ENCODE measurements at regions not wholly inside any gene's neighbourhood (a gene's known extent, or its start where the extent isn't known, plus 50 kb on each side); places are given as distances from the start of the nearest gene placed in this dataset.
A peak's percentile ranks its signal among the peaks of the same experiment; 100 is the strongest.

DNA sequence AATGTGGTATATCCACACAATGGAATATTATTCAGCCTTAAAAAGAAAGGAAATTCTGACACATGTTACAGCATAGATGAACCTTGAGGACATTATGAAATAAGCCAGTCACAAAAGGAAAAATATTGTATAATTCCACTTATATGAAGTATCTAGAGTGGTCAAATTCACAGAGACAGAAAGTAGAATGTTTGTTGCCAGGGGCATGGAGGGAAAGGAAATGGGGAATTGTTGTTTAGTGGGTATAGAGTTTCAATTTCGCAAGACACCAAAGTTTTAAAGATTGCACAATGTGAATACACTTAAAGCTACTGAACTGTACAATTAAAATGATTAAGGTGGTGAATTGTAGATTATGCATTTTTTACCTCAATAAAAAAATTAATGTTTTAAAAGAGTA lies 92.9 kb downstream of the TXNL1 start:
- no peak for DNase-seq (ENCODE audit: low spot score in 2 of 2)
- H3K27me3 Mint-ChIP-seq, result no peaks in the 10 kb centered on the region
- no peak overlapping the region for H3K4me3 Mint-ChIP-seq
- H3K9me3 Mint-ChIP-seq, result peaks cover 1% of the 10 kb centered on the region
- H3K36me3 Mint-ChIP-seq, result no peaks in the 10 kb centered on the region
- H3K27ac Mint-ChIP-seq, result no peak overlapping the region
- peaks cover 6% of the 10 kb centered on the region for H3K4me1 Mint-ChIP-seq
- ATAC-seq (ENCODE audit: low read depth), result no peak

DNA sequence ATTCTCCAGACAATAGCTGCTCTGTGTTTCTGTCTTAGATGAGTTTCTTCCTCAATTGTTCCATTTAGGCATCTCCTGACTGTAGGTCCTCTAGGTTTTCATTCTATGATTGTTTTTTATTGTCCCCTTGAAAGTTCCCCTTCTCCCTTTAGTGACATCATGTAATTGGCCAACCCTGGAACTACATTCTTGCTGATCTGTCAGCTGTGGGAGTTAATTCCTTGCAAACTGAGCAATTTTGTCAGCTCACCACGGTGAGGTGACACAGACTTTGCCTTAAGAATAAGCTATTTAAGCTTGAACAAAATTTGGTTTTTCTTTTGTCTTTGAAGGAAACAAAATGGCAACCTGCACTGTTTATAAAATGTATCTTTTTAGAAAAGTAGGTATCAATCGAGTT lies 95.9 kb downstream of the TXNL1 start:
- ATAC-seq (ENCODE audit: low read depth), result no peak
- Mint-ChIP-seq H3K4me1 (peaks cover 6% of the 10 kb centered on the region), H3K27ac (no peak overlapping the region), H3K4me3 (no peak overlapping the region), H3K9me3 (peaks cover 1% of the 10 kb centered on the region), H3K36me3 (no peaks in the 10 kb centered on the region), H3K27me3 (no peaks in the 10 kb centered on the region)
- DNase-seq (ENCODE audit: low spot score in 2 of 2), result no peak

DNA sequence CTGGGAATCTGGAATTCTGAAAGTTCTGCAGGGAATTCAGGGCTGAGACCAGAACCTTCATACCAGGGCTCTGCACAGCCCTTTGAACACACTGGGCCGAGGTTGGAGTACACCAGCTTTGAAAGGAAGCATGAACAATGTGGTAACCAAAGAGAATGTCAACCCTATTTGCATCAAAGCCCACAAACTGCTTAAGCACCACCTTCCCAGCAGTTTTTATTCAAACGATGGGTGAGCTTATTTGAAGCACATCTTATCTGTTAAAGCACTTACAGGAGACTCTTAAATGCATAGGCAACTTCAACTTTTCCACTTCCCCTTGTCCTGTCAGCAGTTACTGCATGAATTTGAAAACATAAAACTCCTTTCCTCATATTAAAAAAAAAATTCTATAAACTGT lies 96.6 kb downstream of the TXNL1 start:
- no peak overlapping the region for H3K27ac Mint-ChIP-seq
- H3K27me3 Mint-ChIP-seq, result no peaks in the 10 kb centered on the region
- no peak overlapping the region for H3K4me3 Mint-ChIP-seq
- peaks cover 6% of the 10 kb centered on the region for H3K4me1 Mint-ChIP-seq
- peaks cover 1% of the 10 kb centered on the region for H3K9me3 Mint-ChIP-seq
- ATAC-seq (ENCODE audit: low read depth), result peak; percentile 27
- DNase-seq (ENCODE audit: low spot score in 2 of 2), result no peak
- H3K36me3 Mint-ChIP-seq, result no peaks in the 10 kb centered on the region

DNA sequence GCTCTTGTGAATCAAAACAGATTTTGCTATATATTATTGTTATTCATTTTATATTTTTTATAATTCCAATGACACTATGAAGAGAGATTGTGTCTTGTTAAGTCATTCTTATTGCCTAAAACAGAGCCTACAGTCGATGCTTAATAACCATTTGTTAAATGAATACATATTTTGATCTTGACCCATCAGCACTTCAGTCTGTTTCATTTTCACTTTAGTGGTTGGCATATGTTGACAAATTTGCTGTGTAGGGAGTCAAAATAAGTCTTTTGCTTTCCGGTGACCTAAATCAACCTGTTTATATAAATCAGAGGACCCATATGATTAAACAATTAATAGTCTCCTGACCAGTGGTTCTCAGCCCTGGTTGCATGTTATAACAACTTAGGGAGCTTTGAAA lies 97.1 kb downstream of the TXNL1 start:
- no peak overlapping the region for H3K4me3 Mint-ChIP-seq
- H3K4me1 Mint-ChIP-seq, result peaks cover 6% of the 10 kb centered on the region
- no peak for ATAC-seq (ENCODE audit: low read depth)
- DNase-seq (ENCODE audit: low spot score in 2 of 2), result no peak
- H3K27ac Mint-ChIP-seq, result no peak overlapping the region
- peaks cover 1% of the 10 kb centered on the region for H3K9me3 Mint-ChIP-seq
- H3K36me3 Mint-ChIP-seq, result no peaks in the 10 kb centered on the region
- H3K27me3 Mint-ChIP-seq, result no peaks in the 10 kb centered on the region

DNA sequence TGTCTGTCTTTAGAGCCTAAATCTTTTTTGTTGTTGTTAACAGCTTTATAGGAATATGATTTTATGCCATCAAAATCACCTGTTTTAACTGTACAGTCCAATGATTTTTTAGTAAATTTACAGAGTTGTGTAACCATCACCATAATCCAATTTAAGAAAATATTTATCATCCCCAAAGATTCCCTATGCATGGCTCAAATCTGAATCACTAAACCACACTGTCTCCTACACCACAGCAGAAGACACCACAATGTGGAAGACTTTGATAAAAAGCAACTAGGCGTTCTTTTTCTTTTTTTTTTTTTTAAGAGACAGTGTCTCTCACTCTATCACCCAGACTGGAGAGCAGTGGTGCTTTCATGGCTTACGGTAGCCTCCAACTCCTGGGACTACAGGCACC lies 99.6 kb downstream of the TXNL1 start:
- Mint-ChIP-seq H3K36me3 (no peaks in the 10 kb centered on the region), H3K27ac (no peak overlapping the region)

DNA sequence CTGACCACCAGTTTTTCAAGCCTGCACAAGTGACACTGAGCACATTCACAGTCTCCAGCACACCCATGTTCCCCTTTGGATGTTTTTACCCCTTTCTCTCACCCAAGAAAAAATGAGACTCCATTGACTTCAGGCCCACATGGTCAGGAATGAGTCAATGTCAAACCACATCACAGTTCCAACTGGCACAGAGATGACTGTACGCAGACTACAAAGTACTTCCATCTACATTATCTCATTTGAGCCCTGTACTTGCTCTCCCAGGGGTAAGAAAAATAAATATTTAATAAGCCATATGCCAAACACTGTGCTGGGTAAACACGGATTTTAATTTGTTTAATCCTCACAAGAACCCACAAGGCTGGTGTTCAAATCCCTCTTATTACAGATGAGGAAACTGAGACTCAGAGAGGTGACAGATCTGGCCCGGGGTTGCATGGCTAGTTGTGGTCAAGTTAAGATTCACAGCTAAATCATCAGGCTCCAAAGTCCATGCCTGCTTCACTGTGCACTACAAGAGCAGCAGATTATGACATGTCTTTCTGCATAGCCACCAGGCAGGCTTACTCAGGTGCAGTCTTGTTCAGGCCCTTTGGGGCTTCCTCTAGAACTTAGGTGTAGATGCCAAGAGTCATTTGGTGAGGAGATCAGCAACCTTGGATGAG lies 106.1 kb downstream of the TXNL1 start:
- Mint-ChIP-seq H3K27me3 (peaks cover 1% of the 10 kb centered on the region), H3K9me3 (no peaks in the 10 kb centered on the region), H3K27ac (no peak overlapping the region), H3K4me3 (no peak overlapping the region), H3K36me3 (no peaks in the 10 kb centered on the region), H3K4me1 (no peaks in the 10 kb centered on the region)
- DNase-seq (ENCODE audit: low spot score in 2 of 2) (no peak), ATAC-seq (ENCODE audit: low read depth) (no peak)

More for the DNA sequence above, 99.6 kb downstream of the TXNL1 start:
- Mint-ChIP-seq H3K9me3 (no peaks in the 10 kb centered on the region), H3K4me1 (peaks cover 6% of the 10 kb centered on the region), H3K4me3 (no peak overlapping the region), H3K27me3 (no peaks in the 10 kb centered on the region)
- no peak for ATAC-seq (ENCODE audit: low read depth)
- DNase-seq (ENCODE audit: low spot score in 2 of 2), result no peak

DNA sequence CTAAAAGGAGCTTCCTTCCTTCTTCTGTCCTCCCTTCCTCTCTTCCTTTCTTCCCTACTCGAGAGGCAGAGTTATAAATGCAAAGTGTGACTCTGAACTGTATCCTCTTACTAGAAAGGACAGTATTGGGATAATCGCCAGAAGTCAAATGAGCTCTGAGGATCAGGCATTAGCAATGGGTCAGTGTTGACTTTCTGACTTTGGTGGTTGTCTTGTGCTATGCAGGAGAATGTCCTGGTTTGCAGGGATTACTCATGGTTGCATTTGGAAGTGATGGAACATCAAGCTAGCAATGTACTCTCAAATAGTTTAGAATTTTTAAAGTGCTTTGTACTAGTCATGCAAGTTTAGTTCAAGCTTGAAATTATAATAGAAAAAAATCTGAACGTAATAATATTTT lies 115.6 kb downstream of the TXNL1 start:
- ATAC-seq (ENCODE audit: low read depth) (no peak), DNase-seq (ENCODE audit: low spot score in 2 of 2) (no peak)
- Mint-ChIP-seq H3K4me3 (no peak overlapping the region), H3K27ac (no peak overlapping the region), H3K36me3 (no peaks in the 10 kb centered on the region), H3K27me3 (peaks cover 11% of the 10 kb centered on the region), H3K9me3 (no peaks in the 10 kb centered on the region), H3K4me1 (no peaks in the 10 kb centered on the region)

DNA sequence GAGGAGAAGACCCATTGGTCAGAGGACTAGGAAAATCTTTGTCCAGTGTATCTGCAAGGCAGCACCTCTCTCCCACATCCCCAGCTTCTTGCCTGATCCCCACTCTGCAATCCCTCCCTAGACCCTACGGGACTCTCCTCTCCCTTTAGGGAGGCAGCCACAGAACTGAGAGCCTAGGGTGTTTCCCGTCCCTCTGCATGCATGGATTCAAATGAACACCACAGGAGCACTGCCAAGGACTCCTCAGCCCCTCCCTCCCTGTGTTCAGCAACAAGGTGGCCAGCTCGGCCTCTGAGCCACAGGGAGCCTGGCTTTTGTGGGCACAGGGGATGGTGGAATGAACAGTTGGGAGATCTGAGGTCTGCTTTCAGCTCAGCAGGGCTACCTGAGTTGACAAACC lies 117.1 kb downstream of the TXNL1 start:
- Mint-ChIP-seq H3K4me3 (no peak overlapping the region), H3K27me3 (peaks cover 11% of the 10 kb centered on the region), H3K27ac (no peak overlapping the region), H3K36me3 (no peaks in the 10 kb centered on the region), H3K9me3 (no peaks in the 10 kb centered on the region), H3K4me1 (no peaks in the 10 kb centered on the region)
- DNase-seq (ENCODE audit: low spot score in 2 of 2) (no peak), ATAC-seq (ENCODE audit: low read depth) (no peak)

DNA sequence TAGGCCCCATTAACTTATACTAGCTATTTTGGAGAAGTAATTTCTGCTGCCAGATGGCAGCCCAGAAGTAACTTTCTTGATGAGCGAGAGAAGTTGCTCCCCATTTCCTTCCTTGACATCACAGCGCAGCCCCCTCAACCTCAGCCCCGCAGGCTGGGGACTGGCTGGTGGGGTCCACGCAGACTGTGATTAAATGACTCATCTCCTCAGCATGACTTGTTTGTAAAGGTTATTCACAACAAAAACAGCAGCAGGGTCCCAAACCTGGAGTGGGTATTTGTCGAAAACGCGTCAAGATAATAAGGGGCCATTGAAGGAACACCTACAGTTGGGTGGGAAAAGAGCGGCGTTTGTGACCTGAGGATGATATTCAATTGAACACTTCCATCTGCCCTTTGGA lies 120.6 kb downstream of the TXNL1 start:
- DNase-seq (ENCODE audit: low spot score in 2 of 2), result no peak
- Mint-ChIP-seq H3K4me3 (no peak overlapping the region), H3K27ac (no peak overlapping the region), H3K4me1 (no peaks in the 10 kb centered on the region), H3K27me3 (peaks cover 5% of the 10 kb centered on the region), H3K36me3 (no peaks in the 10 kb centered on the region), H3K9me3 (no peaks in the 10 kb centered on the region)
- ATAC-seq (ENCODE audit: low read depth), result no peak

DNA sequence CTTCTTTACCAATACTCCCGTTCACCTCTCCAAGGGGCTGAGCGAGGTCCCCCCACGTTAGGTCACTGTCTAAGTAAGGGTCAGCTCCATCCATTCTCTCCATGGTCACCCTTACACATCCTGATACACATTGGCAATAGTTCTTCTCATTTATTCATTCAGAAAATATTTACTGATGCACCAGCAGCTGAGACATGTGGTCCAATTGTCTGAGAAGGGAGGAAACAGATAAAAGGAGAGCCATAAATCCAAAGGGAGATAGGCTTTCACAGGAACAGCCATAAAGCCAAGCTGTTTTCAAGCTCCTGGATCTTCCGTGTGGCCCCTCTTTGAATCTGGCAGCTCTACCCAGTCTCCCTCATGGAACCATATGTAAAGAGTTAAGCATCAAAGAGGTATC lies 121.2 kb downstream of the TXNL1 start:
- no peak for DNase-seq (ENCODE audit: low spot score in 2 of 2)
- H3K4me3 Mint-ChIP-seq, result no peak overlapping the region
- H3K9me3 Mint-ChIP-seq, result no peaks in the 10 kb centered on the region
- no peaks in the 10 kb centered on the region for H3K36me3 Mint-ChIP-seq
- H3K27ac Mint-ChIP-seq, result no peak overlapping the region
- H3K27me3 Mint-ChIP-seq, result peaks cover 5% of the 10 kb centered on the region
- peaks cover 2% of the 10 kb centered on the region for H3K4me1 Mint-ChIP-seq
- no peak for ATAC-seq (ENCODE audit: low read depth)

DNA sequence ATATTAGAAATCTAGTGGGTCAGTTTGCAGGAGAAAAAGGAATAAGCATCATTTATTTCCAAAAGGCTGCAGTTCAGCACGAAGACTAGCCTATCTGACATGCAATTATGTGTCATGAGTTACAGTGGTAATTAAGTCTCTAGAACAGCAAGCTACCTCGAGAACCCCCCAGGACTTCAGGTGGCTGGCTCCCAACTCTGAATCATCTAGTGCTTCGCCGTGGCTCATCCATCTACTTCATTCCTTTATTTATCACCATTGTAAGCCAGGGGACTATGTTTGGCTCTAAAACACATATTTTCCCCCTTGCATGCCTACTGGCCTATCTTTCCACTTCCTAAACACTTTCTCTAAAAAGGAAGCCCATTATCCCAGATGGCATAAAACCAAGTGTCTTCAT lies 121.6 kb downstream of the TXNL1 start:
- Mint-ChIP-seq H3K4me1 (peaks cover 7% of the 10 kb centered on the region), H3K9me3 (no peaks in the 10 kb centered on the region), H3K27ac (no peak overlapping the region), H3K27me3 (peaks cover 5% of the 10 kb centered on the region), H3K4me3 (no peak overlapping the region), H3K36me3 (no peaks in the 10 kb centered on the region)
- DNase-seq (ENCODE audit: low spot score in 2 of 2) (no peak), ATAC-seq (ENCODE audit: low read depth) (no peak)

DNA sequence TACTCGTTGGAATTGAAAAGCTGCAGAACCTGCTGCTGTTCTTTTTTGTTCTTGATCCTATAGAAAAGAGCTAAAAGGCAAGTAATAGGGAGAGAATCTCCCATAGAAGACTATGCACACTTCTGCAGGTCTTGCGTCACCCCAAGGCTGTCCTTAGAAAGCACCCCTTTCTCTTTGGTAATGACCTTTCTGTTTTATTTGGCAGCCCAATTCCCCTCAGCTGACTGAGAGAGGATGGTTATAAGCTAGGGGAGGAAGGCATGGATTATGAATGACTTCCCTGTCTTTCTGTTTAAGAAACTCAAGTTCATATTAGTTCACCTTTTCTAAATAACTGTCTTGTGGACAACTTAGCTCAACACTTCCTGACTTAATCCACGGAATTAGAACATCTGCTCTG lies 122.9 kb downstream of the TXNL1 start:
- Mint-ChIP-seq H3K27me3 (peaks cover 5% of the 10 kb centered on the region), H3K9me3 (no peaks in the 10 kb centered on the region), H3K36me3 (no peaks in the 10 kb centered on the region), H3K27ac (no peak overlapping the region), H3K4me1 (peaks cover 10% of the 10 kb centered on the region), H3K4me3 (no peak overlapping the region)
- ATAC-seq (ENCODE audit: low read depth) (no peak), DNase-seq (ENCODE audit: low spot score in 2 of 2) (no peak)

DNA sequence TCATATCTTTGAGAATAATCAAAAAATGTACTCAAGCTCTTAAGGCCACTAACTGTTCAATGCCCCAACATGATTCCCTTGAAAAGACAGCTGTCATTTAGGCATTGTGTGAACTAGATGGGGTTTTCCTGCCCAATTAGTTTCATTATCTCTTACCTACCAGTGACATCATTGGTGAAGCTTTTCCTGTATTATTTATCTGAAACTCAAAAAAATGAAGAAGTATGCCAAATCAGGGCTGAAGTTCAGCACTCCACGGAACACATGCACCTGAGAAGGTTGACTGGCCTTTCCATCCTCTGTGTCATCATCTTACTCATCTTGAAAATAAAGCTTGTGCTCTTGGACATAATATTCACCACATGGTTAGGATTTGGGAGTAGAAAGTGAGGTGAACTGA lies 126.4 kb downstream of the TXNL1 start:
- no peak overlapping the region for H3K4me3 Mint-ChIP-seq
- peaks cover 10% of the 10 kb centered on the region for H3K4me1 Mint-ChIP-seq
- no peaks in the 10 kb centered on the region for H3K36me3 Mint-ChIP-seq
- peak overlapping the region; percentile 78 for H3K27ac Mint-ChIP-seq
- H3K9me3 Mint-ChIP-seq, result no peaks in the 10 kb centered on the region
- ATAC-seq (ENCODE audit: low read depth) (peak; percentile 89), DNase-seq (ENCODE audit: low spot score in 2 of 2) (no peak)
- no peaks in the 10 kb centered on the region for H3K27me3 Mint-ChIP-seq

DNA sequence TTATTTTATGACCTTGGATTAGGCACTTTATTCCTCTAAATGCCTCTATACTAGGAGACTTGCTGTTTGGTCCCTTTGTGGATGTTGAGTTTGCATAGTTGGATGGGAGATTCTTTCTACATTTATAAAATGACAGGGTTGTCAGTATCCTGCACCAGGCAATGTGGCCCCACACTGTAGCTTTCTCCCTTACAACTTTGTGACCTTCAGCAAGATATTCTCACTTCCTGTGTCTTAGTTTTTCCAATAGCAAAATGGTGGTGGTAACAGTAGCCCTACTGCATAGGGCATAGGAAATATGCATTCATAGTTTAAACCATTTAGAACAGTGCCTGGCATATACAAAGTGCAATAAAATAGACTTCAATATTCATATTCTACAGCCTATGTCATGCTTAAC lies 128.3 kb downstream of the TXNL1 start:
- Mint-ChIP-seq H3K9me3 (no peaks in the 10 kb centered on the region), H3K27ac (no peak overlapping the region), H3K4me3 (no peak overlapping the region), H3K27me3 (no peaks in the 10 kb centered on the region), H3K4me1 (peaks cover 10% of the 10 kb centered on the region), H3K36me3 (no peaks in the 10 kb centered on the region)
- DNase-seq (ENCODE audit: low spot score in 2 of 2) (no peak), ATAC-seq (ENCODE audit: low read depth) (no peak)

DNA sequence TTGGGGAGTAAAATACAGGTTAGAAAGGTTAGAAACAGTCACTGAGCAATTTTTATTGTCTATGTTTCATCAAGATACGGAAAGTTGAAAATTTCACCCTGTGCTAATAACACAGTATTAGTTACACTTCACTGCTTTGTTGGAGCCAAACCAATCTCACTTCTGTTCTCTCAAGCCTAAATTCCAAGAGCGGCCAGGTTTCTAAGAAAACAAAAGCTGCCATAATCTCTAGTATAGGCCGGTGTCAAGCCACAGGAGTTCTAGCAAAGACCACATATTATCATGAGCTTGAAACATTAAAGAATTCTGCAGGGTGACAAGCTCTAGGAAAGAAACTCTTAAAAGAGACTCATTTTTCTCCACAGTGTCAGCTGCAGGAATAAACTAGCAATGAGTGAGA lies 128.7 kb downstream of the TXNL1 start:
- ATAC-seq (ENCODE audit: low read depth) (no peak), DNase-seq (ENCODE audit: low spot score in 2 of 2) (no peak)
- Mint-ChIP-seq H3K4me3 (no peak overlapping the region), H3K9me3 (no peaks in the 10 kb centered on the region), H3K4me1 (peaks cover 10% of the 10 kb centered on the region), H3K27ac (no peak overlapping the region), H3K27me3 (peaks cover 1% of the 10 kb centered on the region), H3K36me3 (no peaks in the 10 kb centered on the region)

Data from memory B cell (primary cell).